Sigmoid colon (tissue), 4 donors: ENCODE measurements at regions not wholly inside any gene's neighbourhood (a gene's known extent, or its start where the extent isn't known, plus 50 kb on each side); places are given as distances from the start of the nearest gene placed in this dataset.

ENCODE experiments used
- CTCF ChIP-seq, 4 experiments: fragments of 450-650 bp in 3 of 4; fragments of 200-600 bp in 1 of 4; IDR thresholded peaks; one replicate each; pipeline ENCODE4 v1.5.1; 2016 to 2019; ENCODE audit warnings: antibody characterized with exemption in 4 of 4, mild to moderate bottlenecking in 3 of 4, moderate library complexity in 2 of 4
- EP300 ChIP-seq, 4 donors: sonication (generic); formaldehyde crosslinking; IDR thresholded peaks; one replicate each; pipeline ENCODE4 v1.6.1; 2017; ENCODE audit warnings: antibody characterized with exemption in 4 of 4
- POLR2A ChIP-seq, 2 donors: fragments of 450-650 bp; IDR thresholded peaks; one replicate each; pipeline ENCODE4 v1.6.1; 2016; ENCODE audit warnings: antibody characterized with exemption in 2 of 2, mild to moderate bottlenecking in 2 of 2, moderate library complexity in 2 of 2
- POLR2AphosphoS5 ChIP-seq, 4 donors: sonication (generic); formaldehyde crosslinking; IDR thresholded peaks; one replicate each; pipeline ENCODE4 v1.6.1; 2017; ENCODE audit warnings: antibody characterized with exemption in 4 of 4

- no peak for TF ChIP-seq CTCF (IDR thresholded peaks at IDR 0.05)
- no peak for TF ChIP-seq EP300 (IDR thresholded peaks at IDR 0.05)
- no peak for TF ChIP-seq POLR2A (IDR thresholded peaks at IDR 0.05)
- TF ChIP-seq POLR2AphosphoS5 (IDR thresholded peaks at IDR 0.05): no peak
These were observed 253.8 kb upstream of the KCNIP4 start for GRCh38 chr4:22202246-22202974.
